ENCODE measurements at regions not wholly inside any gene's neighbourhood (a gene's known extent, or its start where the extent isn't known, plus 50 kb on each side); places are given as distances from the start of the nearest gene placed in this dataset.

GRCh38 chr6:147627411-147627810 lies 118.9 kb downstream of the SAMD5 start:
- no peak overlapping the region for H3K27ac Mint-ChIP-seq
- Histone ChIP-seq H4K20me1 (ENCODE audit: insufficient read depth, low read length) (no peaks in the 10 kb centered on the region), H3K9me3 (replicated peaks in 1 of 2; ENCODE audit: control insufficient read depth in 1 of 2, insufficient read depth in 1 of 2, low read length in 2 of 2) (peaks cover 0 to 9% of the 10 kb centered on the region in 2 donors), H2AFZ (ENCODE audit: insufficient read depth, low read depth, low read length, poor library complexity, severe bottlenecking) (no peak overlapping the region), H3K79me2 (ENCODE audit: insufficient read depth, low read length) (no peaks in the 10 kb centered on the region), H3K4me1 (ENCODE audit: control insufficient read depth in 1 of 2, insufficient read depth in 2 of 2, low read length in 2 of 2) (no peaks in the 10 kb centered on the region), H3K27ac (ENCODE audit: low read depth in 1 of 2, low read length in 2 of 2) (no peak overlapping the region), H3K27me3 (ENCODE audit: control insufficient read depth in 2 of 2, insufficient read depth in 2 of 2, low read length in 2 of 2) (no peaks in the 10 kb centered on the region), H3K4me2 (replicated peaks; ENCODE audit: extremely low read depth, low read length, poor library complexity, severe bottlenecking) (no peak overlapping the region), H3K9ac (ENCODE audit: insufficient read depth, low read length, poor library complexity, severe bottlenecking) (no peak overlapping the region), H3K36me3 (replicated peaks in 1 of 2; ENCODE audit: control insufficient read depth in 1 of 2, insufficient read depth in 2 of 2, low read length in 2 of 2) (no peaks in the 10 kb centered on the region), H3K4me3 (replicated peaks in 1 of 3; ENCODE audit: low read depth in 2 of 3, low read length in 3 of 3) (no peak overlapping the region)
- peaks cover 6 to 19% (median 11%) of the 10 kb centered on the region in 7 donors for H3K9me3 Mint-ChIP-seq
- no peak overlapping the region for H3K4me3 Mint-ChIP-seq
- intact Hi-C loops (cut with micrococcal nuclease) = no loop called here
- DNase-seq = no peak
- no CpG with 5 or more reads among the region's 4 CpGs for WGBS (ENCODE audit: insufficient coverage)
- H3K27me3 Mint-ChIP-seq (ENCODE audit: low read depth in 3 of 3) = peaks cover 0 to 1% (median 0%) of the 10 kb centered on the region in 3 donors
- H3K36me3 Mint-ChIP-seq = no peaks in the 10 kb centered on the region
- TF ChIP-seq, protein P1, sequence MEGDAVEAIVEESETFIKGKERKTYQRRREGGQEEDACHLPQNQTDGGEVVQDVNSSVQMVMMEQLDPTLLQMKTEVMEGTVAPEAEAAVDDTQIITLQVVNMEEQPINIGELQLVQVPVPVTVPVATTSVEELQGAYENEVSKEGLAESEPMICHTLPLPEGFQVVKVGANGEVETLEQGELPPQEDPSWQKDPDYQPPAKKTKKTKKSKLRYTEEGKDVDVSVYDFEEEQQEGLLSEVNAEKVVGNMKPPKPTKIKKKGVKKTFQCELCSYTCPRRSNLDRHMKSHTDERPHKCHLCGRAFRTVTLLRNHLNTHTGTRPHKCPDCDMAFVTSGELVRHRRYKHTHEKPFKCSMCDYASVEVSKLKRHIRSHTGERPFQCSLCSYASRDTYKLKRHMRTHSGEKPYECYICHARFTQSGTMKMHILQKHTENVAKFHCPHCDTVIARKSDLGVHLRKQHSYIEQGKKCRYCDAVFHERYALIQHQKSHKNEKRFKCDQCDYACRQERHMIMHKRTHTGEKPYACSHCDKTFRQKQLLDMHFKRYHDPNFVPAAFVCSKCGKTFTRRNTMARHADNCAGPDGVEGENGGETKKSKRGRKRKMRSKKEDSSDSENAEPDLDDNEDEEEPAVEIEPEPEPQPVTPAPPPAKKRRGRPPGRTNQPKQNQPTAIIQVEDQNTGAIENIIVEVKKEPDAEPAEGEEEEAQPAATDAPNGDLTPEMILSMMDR (IDR thresholded peaks at IDR 0.05) = no peak
- H3K4me1 Mint-ChIP-seq = no peaks in the 10 kb centered on the region

DNA sequence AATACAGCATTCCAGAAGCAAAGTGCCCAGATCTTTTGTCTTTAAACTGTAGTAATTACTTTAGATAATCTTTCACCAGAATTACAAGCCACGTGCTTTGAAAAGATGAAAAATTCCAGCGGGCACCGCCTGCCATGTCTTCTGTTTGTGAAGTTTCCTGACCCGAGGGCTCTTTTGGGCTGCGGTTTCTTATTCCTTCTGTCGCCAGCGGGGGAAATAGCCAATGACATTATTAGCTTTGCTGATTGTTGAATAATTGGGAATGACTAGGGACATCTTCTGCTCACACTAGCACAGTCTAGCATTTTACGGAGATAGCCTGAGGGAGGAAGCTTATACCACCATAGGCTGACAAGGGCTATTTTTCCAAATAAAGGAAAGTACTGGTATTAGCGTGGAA lies 124.7 kb downstream of the SAMD5 start:
- TF ChIP-seq, protein P1 (IDR thresholded peaks at IDR 0.05) = no peak
- Histone ChIP-seq H3K36me3 (replicated peaks in 1 of 2; ENCODE audit: control insufficient read depth in 1 of 2, insufficient read depth in 2 of 2, low read length in 2 of 2) (no peaks in the 10 kb centered on the region), H4K20me1 (ENCODE audit: insufficient read depth, low read length) (no peaks in the 10 kb centered on the region), H3K4me3 (replicated peaks in 1 of 3; ENCODE audit: low read depth in 2 of 3, low read length in 3 of 3) (no peak overlapping the region), H3K4me2 (replicated peaks; ENCODE audit: extremely low read depth, low read length, poor library complexity, severe bottlenecking) (no peak overlapping the region), H3K79me2 (ENCODE audit: insufficient read depth, low read length) (no peaks in the 10 kb centered on the region), H3K27ac (ENCODE audit: low read depth in 1 of 2, low read length in 2 of 2) (no peak overlapping the region), H3K9ac (ENCODE audit: insufficient read depth, low read length, poor library complexity, severe bottlenecking) (no peak overlapping the region), H2AFZ (ENCODE audit: insufficient read depth, low read depth, low read length, poor library complexity, severe bottlenecking) (no peak overlapping the region), H3K27me3 (ENCODE audit: control insufficient read depth in 2 of 2, insufficient read depth in 2 of 2, low read length in 2 of 2) (no peaks in the 10 kb centered on the region), H3K4me1 (ENCODE audit: control insufficient read depth in 1 of 2, insufficient read depth in 2 of 2, low read length in 2 of 2) (no peaks in the 10 kb centered on the region), H3K9me3 (replicated peaks in 1 of 2; ENCODE audit: control insufficient read depth in 1 of 2, insufficient read depth in 1 of 2, low read length in 2 of 2) (peaks cover 0 to 6% of the 10 kb centered on the region in 2 donors)
- H3K9me3 Mint-ChIP-seq = peaks cover 8 to 25% (median 16%) of the 10 kb centered on the region in 7 donors
- intact Hi-C loops (cut with micrococcal nuclease) = no loop called here
- WGBS (ENCODE audit: insufficient coverage) = 89% methylated on average over 4 of the region's 9 CpGs
- no peaks in the 10 kb centered on the region for H3K4me1 Mint-ChIP-seq
- no peak for DNase-seq
- H3K36me3 Mint-ChIP-seq = no peaks in the 10 kb centered on the region
- peaks cover 0 to 1% (median 0%) of the 10 kb centered on the region in 3 donors for H3K27me3 Mint-ChIP-seq (ENCODE audit: low read depth in 3 of 3)
- no peak overlapping the region for H3K27ac Mint-ChIP-seq
- H3K4me3 Mint-ChIP-seq = no peak overlapping the region
